ENCODE measurements at regions not wholly inside any gene's neighbourhood (a gene's known extent, or its start where the extent isn't known, plus 50 kb on each side); places are given as distances from the start of the nearest gene placed in this dataset.
"Not testable (repeated sequence)": the region's sequence is repeated elsewhere in the genome, so short reads cannot be mapped to it uniquely, and the experiment has no call there.

- DNase-seq = not testable (repeated sequence)
These were observed 541.1 kb downstream of the TTLL7 start for GRCh38 chr1:83457735-83458248.

- not testable (repeated sequence) for DNase-seq
These were observed 541.7 kb downstream of the TTLL7 start for GRCh38 chr1:83457281-83457680.

- not testable (repeated sequence) for DNase-seq
These were observed 543.2 kb downstream of the TTLL7 start for GRCh38 chr1:83455753-83456152.

- not testable (repeated sequence) for DNase-seq
These were observed 553.1 kb downstream of the TTLL7 start for GRCh38 chr1:83445873-83446272.

- not testable (repeated sequence) for DNase-seq
These were observed 556.5 kb downstream of the TTLL7 start for GRCh38 chr1:83442412-83442811.

- DNase-seq = not testable (repeated sequence)
These were observed 558.3 kb downstream of the TTLL7 start for GRCh38 chr1:83440586-83440985.

GRCh38 chr1:83440021-83440420 lies 558.9 kb downstream of the TTLL7 start:
- DNase-seq = not testable (repeated sequence)

- DNase-seq = not testable (repeated sequence)
These were observed 560.6 kb downstream of the TTLL7 start for GRCh38 chr1:83438316-83438715.

GRCh38 chr1:83435336-83435735 lies 563.6 kb downstream of the TTLL7 start:
- DNase-seq = not testable (repeated sequence)

GRCh38 chr1:83427566-83427965 lies 571.4 kb downstream of the TTLL7 start:
- DNase-seq = not testable (repeated sequence)

- DNase-seq = not testable (repeated sequence)
These were observed 575.5 kb downstream of the TTLL7 start for GRCh38 chr1:83423382-83423781.

GRCh38 chr1:83418558-83418957 lies 580.4 kb downstream of the TTLL7 start:
- DNase-seq = no peak

- DNase-seq = not testable (repeated sequence)
These were observed 585.2 kb downstream of the TTLL7 start for GRCh38 chr1:83413839-83414107.

GRCh38 chr1:83410746-83411413 lies 588.1 kb downstream of the TTLL7 start:
- DNase-seq = not testable (repeated sequence)

- DNase-seq = not testable (repeated sequence)
These were observed 592.1 kb downstream of the TTLL7 start for GRCh38 chr1:83406693-83407371.

GRCh38 chr1:83405789-83406188 lies 593.1 kb downstream of the TTLL7 start:
- not testable (repeated sequence) for DNase-seq

GRCh38 chr1:83403500-83403899 lies 595.4 kb downstream of the TTLL7 start:
- DNase-seq = not testable (repeated sequence)

- not testable (repeated sequence) for DNase-seq
These were observed 597.8 kb downstream of the TTLL7 start for GRCh38 chr1:83401146-83401545.

- DNase-seq = not testable (repeated sequence)
These were observed 598.8 kb downstream of the TTLL7 start for GRCh38 chr1:83400173-83400572.

- DNase-seq = not testable (repeated sequence)
These were observed 600.8 kb downstream of the TTLL7 start for GRCh38 chr1:83398125-83398524.

- not testable (repeated sequence) for DNase-seq
These were observed 603.8 kb downstream of the TTLL7 start for GRCh38 chr1:83395130-83395529.

- not testable (repeated sequence) for DNase-seq
These were observed 612.0 kb downstream of the TTLL7 start for GRCh38 chr1:83386946-83387345.

GRCh38 chr1:83383107-83383506 lies 615.8 kb downstream of the TTLL7 start:
- not testable (repeated sequence) for DNase-seq

- DNase-seq = not testable (repeated sequence)
These were observed 625.9 kb downstream of the TTLL7 start for GRCh38 chr1:83373018-83373417.

Data from stimulated activated CD4-positive, alpha-beta T cell treated with anti-CD3 and anti-CD28 coated beads, Interleukin-1b, Interleukin-23, amount 100 ng/mL, for 48 hours (primary cell).